ENCODE measurements at regions not wholly inside any gene's neighbourhood (a gene's known extent, or its start where the extent isn't known, plus 50 kb on each side); places are given as distances from the start of the nearest gene placed in this dataset.
"Not testable (repeated sequence)": the region's sequence is repeated elsewhere in the genome, so short reads cannot be mapped to it uniquely, and the experiment has no call there.

DNA sequence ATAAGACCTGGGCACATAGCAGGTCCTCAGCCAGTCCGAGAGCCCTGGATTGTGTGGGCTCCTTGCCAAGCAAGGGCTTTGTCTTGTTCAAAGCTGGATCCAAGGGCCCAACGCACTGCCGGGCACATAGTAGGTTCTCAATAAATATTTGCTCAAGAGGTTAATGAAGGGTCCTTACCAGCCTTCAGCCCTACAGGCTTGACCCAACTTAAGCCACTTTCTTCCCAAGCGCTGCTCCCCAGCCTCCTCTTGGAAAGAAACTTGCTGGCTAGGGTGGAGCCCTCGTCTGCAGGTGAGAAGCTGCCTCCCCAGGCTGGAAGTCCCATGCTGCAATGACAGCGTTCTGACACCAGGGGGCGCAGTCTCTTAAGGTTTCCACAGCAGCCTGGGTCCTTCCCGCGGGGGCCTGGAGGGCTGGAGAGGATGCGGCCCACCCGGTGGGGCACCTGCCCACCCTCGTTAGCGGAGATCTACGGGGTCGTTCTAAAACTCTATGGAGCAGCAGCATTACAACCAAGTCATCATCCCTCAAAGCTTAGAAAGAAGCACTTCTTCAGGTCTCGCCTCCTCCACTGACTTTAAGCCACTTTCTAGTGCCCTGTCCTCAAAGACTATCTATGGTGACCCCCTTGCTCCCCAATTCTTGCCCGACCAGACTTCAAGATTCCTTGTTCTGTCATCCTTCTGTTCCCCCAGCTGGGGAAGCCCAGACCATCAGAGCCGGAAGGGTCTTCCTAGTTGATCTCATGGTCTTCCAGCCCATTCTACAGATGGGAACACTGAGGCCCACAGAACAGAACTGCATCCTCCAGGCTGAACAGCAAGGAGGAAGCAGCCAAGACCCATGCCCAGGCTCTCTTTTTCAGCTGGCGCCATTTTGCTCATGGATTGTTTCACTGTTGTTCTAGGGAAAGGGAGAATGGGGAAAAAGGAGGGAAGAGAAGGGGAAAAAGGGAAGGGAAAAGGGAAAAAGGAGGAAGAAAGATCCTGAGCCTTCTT, 115.4 kb downstream of the LHX2 start:
- peak; percentile 98 for TF ChIP-seq CTCF (IDR thresholded peaks at IDR 0.05; ENCODE audit: low read depth, low read length, missing control alignments)
- peak; percentile 47 for DNase-seq (ENCODE audit: low read depth)
- no peak overlapping the region for H3K4me3 ChIP-seq (ENCODE audit: low read depth, low read length)

DNA sequence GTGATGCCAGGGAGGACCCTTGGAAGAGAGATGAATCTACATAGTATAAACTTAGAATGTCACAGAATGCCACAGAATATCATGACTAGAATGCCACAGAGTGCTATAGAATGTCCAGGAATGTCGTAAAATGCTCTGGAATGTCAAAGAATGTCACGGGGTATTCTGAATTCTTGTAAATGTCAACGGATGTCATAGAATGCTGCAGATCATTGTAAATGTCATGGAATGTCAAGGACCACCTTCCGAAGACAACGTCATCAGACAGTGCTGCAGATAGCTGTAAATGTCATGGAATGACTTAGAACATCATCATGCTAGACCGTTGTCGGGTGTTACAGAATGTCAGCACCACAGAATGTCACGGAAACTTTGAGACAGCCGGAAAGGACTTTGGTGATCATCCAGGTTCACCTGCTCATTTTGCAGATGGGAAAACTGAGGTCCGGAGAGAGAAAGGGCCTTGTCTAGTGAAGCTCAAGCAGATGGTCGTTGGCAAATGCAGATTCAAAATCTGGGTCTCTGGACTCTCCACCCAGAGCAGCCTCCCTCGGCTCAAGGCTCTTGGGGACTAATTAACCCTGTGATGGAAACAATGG, 117.1 kb downstream of the LHX2 start:
- H3K4me3 ChIP-seq (ENCODE audit: low read depth, low read length): no peak overlapping the region
- no peak for DNase-seq (ENCODE audit: low read depth)
- TF ChIP-seq CTCF (IDR thresholded peaks at IDR 0.05; ENCODE audit: low read depth, low read length, missing control alignments): no peak

- H3K4me3 ChIP-seq (ENCODE audit: low read depth, low read length): no peak overlapping the region
- DNase-seq (ENCODE audit: low read depth): no peak
- no peak for TF ChIP-seq CTCF (IDR thresholded peaks at IDR 0.05; ENCODE audit: low read depth, low read length, missing control alignments)
These were observed 118.9 kb downstream of the LHX2 start for GRCh38 chr9:124130277-124131075.

DNA sequence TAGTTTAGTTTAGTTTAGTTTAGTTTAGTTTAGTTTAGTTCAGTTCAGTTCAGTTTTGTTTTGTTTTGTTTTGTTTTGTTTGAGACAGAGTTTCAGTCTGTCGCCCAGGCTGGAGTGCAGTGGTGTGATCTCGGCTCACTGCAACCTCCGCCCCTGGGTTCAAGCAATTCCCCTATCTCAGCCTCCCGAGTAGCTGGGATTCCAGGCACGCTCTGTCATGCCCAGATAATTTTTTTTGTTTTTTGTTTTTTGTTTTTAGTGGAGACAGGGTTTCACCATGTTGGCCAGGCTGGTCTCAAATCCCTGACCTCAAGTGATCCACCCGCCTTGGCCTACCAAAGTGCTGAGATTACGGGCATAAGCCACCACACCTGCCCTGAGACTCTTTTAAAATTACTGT, 120.0 kb downstream of the LHX2 start:
- not testable (repeated sequence) for H3K4me3 ChIP-seq (ENCODE audit: low read depth, low read length); DNase-seq (ENCODE audit: low read depth)

- TF ChIP-seq CTCF (IDR thresholded peaks at IDR 0.05; ENCODE audit: low read depth, low read length, missing control alignments): no peak
- H3K4me3 ChIP-seq (ENCODE audit: low read depth, low read length): no peak overlapping the region
- DNase-seq (ENCODE audit: low read depth): no peak
These were observed 121.1 kb downstream of the LHX2 start for GRCh38 chr9:124132671-124133147.

DNA sequence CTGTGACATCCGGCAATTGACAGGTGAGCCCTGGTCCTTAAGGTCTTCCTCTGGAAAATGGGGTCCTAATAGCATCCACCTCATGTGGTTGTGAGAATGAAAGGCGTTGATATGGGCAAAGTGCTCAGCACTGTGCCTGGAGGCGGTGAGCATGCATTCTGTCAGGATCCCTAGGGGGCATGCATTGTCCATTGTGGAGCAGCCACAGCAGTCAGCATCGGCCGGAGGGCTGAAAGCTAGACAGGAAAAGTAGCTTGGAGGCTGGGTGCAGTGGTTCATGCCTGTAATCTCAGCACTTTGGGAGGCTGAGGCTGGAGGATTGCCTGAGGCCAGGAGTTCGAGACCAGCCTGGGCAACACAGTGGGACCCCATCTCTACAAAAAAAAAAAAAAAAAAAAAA, 122.2 kb downstream of the LHX2 start:
- TF ChIP-seq CTCF (IDR thresholded peaks at IDR 0.05; ENCODE audit: low read depth, low read length, missing control alignments): peak; percentile 77
- H3K4me3 ChIP-seq (ENCODE audit: low read depth, low read length): no peak overlapping the region
- peak; percentile 55 for DNase-seq (ENCODE audit: low read depth)

GRCh38 chr9:124134526-124134925, 123.0 kb downstream of the LHX2 start:
- TF ChIP-seq CTCF (IDR thresholded peaks at IDR 0.05; ENCODE audit: low read depth, low read length, missing control alignments): no peak
- no peak for DNase-seq (ENCODE audit: low read depth)
- no peak overlapping the region for H3K4me3 ChIP-seq (ENCODE audit: low read depth, low read length)

All from GM12864 (cell line).